Epithelial cell of proximal tubule (primary cell): ENCODE measurements at regions not wholly inside any gene's neighbourhood (a gene's known extent, or its start where the extent isn't known, plus 50 kb on each side); places are given as distances from the start of the nearest gene placed in this dataset.
"Not testable (repeated sequence)": the region's sequence is repeated elsewhere in the genome, so short reads cannot be mapped to it uniquely, and the experiment has no call there.

ENCODE experiments used
- DNase-seq: peaks from one replicate; pipeline ENCODE4 v3.0.0-alpha.2; 2011; ENCODE audit warnings: low read depth
- H3K4me3 ChIP-seq: 2 replicates; pipeline ENCODE4 v1.5.1; 2011; ENCODE audit warnings: low read depth, mild to moderate bottlenecking, low read length
- TF ChIP-seq, protein P1 (sequence below): conservative IDR thresholded peaks from 2 replicates; pipeline ENCODE4 v1.5.1; 2012; ENCODE audit warnings: low read depth, mild to moderate bottlenecking, low read length

DNA sequence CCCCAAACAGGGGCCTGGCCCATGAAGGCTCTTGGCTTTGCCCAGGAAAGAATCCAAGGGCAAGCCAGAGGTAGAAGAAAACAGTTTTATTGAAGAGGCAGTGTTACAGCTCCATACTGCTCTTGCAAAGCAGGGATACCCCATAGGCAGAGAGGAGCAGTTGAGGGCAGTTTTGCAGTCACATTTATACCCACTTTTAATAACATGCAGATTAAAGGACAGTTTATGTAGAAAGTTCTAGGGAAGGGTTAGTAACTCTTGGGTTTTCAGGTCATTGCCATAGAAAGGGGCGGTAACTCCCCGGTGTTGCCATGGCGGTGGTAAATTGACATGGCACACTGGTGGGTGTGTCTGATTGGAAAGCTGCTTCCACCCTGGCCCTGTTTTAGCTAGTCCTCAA is 80.5 kb upstream of the GNAZ start:
- DNase-seq = no peak
- TF ChIP-seq, protein P1, sequence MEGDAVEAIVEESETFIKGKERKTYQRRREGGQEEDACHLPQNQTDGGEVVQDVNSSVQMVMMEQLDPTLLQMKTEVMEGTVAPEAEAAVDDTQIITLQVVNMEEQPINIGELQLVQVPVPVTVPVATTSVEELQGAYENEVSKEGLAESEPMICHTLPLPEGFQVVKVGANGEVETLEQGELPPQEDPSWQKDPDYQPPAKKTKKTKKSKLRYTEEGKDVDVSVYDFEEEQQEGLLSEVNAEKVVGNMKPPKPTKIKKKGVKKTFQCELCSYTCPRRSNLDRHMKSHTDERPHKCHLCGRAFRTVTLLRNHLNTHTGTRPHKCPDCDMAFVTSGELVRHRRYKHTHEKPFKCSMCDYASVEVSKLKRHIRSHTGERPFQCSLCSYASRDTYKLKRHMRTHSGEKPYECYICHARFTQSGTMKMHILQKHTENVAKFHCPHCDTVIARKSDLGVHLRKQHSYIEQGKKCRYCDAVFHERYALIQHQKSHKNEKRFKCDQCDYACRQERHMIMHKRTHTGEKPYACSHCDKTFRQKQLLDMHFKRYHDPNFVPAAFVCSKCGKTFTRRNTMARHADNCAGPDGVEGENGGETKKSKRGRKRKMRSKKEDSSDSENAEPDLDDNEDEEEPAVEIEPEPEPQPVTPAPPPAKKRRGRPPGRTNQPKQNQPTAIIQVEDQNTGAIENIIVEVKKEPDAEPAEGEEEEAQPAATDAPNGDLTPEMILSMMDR = no peak
- H3K4me3 ChIP-seq = no peak overlapping the region

DNA sequence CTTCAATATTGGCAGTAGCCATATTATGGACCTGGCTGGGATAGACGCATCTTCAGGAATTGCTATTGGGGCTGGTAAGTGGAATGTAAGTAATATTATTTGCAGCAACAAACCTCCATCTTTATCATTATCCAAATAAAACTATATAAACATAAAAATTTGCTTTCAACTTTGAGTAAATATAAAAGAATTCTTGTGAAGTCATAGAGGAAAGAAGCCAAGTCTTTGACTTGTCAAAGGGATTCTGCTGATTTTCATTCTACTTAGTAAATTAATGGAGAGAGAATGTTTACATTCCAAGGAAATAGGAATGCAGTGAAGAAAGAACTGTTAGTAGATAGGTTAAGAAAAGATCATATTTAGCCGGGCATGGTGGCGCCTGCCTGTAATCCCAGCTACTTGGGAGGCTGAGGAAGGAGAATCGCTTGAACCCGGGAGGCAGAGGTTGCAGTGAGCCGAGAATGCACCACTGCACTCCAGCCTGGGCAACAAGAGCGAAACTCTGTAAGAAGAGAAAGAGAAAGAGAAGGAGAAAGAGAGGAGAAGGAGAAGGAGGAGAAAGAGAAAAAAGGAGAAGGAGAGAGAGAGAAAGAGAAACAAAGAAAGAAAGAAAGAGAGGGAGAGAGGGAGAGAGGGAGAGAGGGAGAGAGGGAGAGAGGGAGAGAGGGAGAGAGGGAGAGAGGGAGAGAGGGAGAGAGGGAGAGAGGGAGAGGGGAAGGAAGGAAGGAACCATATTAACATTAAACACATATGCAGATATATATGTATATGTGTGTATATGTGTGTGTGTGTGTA is 79.4 kb upstream of the GNAZ start:
- DNase-seq, H3K4me3 ChIP-seq: not testable (repeated sequence)

DNA sequence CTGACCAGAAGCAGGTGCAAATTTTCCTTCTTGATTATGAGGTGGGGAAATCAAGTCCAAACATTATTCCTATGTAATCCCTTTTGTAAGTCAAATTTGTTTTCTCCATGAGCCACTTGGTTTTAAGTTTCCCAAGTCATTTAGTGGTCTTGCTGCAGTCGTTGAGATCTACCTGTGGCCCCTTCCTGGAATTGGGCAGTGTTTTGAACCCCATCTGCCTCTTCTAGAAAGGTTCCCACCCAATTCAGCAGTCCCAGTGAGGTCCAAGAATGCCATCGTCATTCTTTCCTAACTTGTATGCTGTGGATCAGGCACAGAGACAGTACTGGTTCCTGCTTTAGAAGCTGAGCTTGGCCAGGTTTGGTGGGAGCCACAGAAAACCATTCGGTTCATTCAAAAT is 77.8 kb upstream of the GNAZ start:
- DNase-seq = no peak
- TF ChIP-seq, protein P1 = no peak
- H3K4me3 ChIP-seq = no peak overlapping the region

DNA sequence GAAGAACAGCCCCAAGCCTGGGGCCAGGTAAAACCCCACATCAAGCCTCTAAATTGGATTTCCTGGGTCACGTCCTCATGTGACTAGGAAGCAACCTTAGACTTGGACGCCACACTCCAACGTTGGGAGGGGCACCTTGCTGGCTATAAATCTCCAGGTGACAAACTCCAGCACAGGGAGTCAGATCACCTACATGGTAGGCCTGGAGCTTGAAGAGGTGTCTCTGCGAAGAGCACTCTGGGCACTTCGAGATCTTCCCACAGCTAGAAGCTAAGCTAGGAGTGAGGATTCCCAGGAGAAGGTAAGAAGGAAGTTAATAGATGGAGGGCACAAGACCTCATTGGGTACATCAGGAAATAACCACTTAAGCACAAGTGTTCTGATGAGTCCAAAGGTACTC is 77.1 kb upstream of the GNAZ start:
- H3K4me3 ChIP-seq = no peak overlapping the region
- TF ChIP-seq, protein P1 = no peak
- no peak for DNase-seq

DNA sequence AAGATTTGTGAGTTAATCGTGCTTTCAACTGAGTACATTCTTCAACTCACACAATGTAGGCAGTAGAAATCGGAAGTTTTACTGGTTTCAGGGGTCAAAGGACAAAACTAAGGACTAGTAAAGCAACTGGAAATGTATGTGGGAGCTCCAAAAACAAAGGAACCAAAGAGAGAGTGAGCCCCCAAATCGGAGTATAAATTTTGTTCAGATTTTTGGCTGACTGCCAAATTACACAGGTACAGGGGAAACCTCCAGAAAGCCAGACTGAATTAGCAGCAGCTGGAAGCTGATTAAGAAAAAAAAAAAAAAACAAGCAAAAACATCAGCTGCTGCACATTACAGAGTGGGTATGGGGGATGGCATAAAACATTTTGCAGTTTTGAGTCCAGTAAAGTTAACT is 75.2 kb upstream of the GNAZ start:
- no peak overlapping the region for H3K4me3 ChIP-seq
- TF ChIP-seq, protein P1 = no peak
- DNase-seq = no peak

DNA sequence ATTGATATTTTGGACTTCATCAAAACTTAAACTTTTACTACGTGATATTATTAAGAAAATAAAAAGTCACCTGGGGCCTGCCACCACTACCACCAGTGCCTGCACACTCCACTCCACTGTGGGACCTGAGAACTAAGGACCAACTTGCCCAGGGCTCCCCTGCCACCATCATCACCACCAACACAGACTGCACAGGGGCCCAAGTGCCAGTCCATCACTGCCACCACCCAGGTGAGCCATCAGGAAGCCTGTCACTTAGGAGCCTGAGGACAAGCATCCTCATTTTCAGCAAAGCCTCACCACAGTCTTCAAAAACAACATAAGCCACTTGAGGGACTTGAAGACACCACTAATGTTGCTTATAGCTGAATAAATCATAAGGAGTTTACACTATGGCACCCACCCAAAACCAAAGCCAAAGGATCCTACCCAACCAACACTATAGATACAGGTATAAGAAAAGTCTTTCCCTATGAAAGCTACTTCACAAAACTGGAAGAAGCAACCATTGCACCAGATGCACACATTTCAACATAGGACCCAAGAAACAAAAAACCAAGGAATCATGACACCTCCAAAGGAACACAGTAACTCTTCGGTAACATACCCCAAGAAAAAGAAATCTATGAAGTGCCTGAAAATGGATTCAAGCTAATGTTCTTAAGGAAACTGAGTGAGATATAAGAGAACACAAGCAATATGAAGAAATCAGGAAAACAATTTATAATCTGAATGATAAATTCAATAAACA is 73.6 kb upstream of the GNAZ start:
- no peak for DNase-seq
- H3K4me3 ChIP-seq = no peak overlapping the region
- TF ChIP-seq, protein P1 = no peak

DNA sequence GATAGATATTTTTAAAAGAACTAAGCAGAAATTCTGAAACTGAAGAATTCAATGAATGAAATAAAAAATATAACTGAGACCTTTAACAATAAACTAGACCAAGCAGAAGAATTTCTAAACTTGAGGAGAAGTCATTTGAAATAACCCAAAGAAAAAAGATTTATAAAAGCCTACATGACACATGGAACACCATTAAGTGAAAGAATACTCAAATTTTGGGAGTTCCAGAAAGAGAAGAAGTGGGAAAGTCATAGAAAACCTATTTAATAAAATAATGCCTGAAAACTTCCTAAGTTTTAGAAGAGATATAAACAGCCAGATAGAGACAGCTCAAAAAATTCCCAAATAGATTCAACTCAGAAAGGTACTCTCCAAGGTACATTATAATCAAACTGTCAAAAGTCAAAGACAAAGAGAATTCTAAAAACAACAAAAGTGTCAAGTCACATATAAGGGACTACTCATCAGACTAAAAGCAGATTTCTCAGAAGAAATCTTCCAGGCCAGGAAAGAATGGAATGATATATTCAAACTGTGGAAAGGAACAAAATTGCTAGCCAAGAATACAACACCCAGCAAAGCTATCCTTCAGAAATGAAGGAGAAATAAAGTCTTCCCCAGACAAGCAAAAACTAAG is 72.9 kb upstream of the GNAZ start:
- DNase-seq = no peak
- TF ChIP-seq, protein P1 = no peak
- H3K4me3 ChIP-seq = no peak overlapping the region
